ENCODE measurements at regions not wholly inside any gene's neighbourhood (a gene's known extent, or its start where the extent isn't known, plus 50 kb on each side); places are given as distances from the start of the nearest gene placed in this dataset.

DNA sequence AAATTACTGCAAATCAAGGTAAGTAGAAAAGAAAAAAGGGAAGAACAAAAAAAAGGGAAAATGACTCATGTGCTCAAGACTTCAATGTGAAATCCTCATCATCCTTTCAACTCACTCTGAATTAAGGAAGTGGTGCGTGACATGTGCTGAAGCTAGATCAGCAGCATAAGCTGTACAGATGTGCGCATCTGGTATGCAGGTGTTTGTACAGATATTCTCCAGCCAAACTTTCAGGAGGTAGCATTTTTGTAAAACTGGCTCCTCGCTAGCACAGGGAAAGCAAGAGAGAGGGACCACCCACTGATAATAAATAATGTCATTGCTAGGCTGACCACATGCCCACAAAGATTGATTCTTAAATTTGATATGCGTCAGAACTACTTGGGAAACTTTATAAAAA, 253.9 kb upstream of the RGMB start:
- TF ChIP-seq, protein P1, sequence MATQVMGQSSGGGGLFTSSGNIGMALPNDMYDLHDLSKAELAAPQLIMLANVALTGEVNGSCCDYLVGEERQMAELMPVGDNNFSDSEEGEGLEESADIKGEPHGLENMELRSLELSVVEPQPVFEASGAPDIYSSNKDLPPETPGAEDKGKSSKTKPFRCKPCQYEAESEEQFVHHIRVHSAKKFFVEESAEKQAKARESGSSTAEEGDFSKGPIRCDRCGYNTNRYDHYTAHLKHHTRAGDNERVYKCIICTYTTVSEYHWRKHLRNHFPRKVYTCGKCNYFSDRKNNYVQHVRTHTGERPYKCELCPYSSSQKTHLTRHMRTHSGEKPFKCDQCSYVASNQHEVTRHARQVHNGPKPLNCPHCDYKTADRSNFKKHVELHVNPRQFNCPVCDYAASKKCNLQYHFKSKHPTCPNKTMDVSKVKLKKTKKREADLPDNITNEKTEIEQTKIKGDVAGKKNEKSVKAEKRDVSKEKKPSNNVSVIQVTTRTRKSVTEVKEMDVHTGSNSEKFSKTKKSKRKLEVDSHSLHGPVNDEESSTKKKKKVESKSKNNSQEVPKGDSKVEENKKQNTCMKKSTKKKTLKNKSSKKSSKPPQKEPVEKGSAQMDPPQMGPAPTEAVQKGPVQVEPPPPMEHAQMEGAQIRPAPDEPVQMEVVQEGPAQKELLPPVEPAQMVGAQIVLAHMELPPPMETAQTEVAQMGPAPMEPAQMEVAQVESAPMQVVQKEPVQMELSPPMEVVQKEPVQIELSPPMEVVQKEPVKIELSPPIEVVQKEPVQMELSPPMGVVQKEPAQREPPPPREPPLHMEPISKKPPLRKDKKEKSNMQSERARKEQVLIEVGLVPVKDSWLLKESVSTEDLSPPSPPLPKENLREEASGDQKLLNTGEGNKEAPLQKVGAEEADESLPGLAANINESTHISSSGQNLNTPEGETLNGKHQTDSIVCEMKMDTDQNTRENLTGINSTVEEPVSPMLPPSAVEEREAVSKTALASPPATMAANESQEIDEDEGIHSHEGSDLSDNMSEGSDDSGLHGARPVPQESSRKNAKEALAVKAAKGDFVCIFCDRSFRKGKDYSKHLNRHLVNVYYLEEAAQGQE (IDR thresholded peaks at IDR 0.05; ENCODE audit: insufficient read depth in 1 of 2, low read depth in 2 of 2, low read length in 1 of 2), result no peak
- TF ChIP-seq, protein P2, sequence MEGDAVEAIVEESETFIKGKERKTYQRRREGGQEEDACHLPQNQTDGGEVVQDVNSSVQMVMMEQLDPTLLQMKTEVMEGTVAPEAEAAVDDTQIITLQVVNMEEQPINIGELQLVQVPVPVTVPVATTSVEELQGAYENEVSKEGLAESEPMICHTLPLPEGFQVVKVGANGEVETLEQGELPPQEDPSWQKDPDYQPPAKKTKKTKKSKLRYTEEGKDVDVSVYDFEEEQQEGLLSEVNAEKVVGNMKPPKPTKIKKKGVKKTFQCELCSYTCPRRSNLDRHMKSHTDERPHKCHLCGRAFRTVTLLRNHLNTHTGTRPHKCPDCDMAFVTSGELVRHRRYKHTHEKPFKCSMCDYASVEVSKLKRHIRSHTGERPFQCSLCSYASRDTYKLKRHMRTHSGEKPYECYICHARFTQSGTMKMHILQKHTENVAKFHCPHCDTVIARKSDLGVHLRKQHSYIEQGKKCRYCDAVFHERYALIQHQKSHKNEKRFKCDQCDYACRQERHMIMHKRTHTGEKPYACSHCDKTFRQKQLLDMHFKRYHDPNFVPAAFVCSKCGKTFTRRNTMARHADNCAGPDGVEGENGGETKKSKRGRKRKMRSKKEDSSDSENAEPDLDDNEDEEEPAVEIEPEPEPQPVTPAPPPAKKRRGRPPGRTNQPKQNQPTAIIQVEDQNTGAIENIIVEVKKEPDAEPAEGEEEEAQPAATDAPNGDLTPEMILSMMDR (IDR thresholded peaks at IDR 0.05), result no peak
- TF ChIP-seq POLR2AphosphoS5 (IDR thresholded peaks at IDR 0.05; ENCODE audit: low read depth, low read length) (no peak), TCF7L2 (IDR thresholded peaks at IDR 0.05; ENCODE audit: low read depth, low read length) (no peak), SIN3A (IDR thresholded peaks at IDR 0.05; ENCODE audit: borderline replicate concordance, insufficient read depth, low read depth, low read length) (no peak)
